ENCODE measurements at regions not wholly inside any gene's neighbourhood (a gene's known extent, or its start where the extent isn't known, plus 50 kb on each side); places are given as distances from the start of the nearest gene placed in this dataset.

DNA sequence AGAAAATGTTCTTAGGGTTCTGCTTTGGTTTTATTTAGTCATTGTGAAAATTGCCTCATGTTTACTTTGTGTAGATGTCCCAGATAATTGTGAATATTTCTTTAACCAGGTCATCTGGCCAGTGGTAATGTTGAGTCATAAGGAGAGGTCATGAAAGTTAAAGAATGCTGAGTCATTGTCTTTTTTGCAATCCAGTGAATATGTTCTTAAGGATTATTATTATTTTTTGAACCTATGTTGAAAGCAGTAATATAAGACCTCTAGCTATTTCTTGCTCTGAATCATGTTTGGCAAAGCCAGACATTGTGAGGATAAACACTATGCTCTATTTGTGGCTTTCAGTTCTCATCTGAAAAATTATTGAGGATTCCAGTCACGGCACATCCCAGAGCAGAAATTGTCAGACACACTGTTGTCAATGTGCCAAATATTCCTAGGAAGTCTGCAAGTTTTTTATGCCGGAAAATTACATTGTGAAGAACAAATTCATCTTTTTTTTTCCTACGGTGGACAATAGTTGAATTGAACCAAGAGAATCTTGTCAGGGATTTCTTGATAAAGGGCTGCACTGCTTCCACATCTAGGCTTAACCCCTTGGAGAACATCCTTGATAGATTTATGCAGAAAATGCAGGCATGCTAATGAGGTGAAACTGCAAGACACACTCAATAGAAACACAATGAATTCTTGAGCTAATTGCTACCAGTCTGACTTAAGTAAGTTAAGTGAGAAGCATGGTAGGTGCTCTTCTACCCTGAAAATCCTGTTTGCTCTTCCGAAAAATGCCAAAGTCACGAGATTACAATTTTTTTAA is 369.6 kb downstream of the ATP23 start:
- no peaks in the 10 kb centered on the region for H3K36me3 ChIP-seq (ENCODE audit: control insufficient read depth in 2 of 2, extremely low read depth in 1 of 2, insufficient read depth in 1 of 2, low read length in 1 of 2)
- POLR2A ChIA-PET, result no interaction called here
- Mint-ChIP-seq H3K27me3 (peaks cover 1 to 9% of the 10 kb centered on the region in 2 donors), H3K4me3 (no peak overlapping the region), H3K4me1 (no peaks in the 10 kb centered on the region), H3K27ac (no peak overlapping the region), H3K9me3 (peaks cover 0 to 7% (median 5%) of the 10 kb centered on the region in 3 donors), H3K36me3 (no peaks in the 10 kb centered on the region)
- H3K27ac ChIP-seq (ENCODE audit: low read length), result no peak overlapping the region
- H3K9me3 ChIP-seq, result no peaks in the 10 kb centered on the region
- ATAC-seq (replicated peaks in 1 of 4) (no peak), DNase-seq (no peak)
- WGBS (ENCODE audit: insufficient coverage), result 80% methylated on average over 3 of the region's 5 CpGs
- no peaks in the 10 kb centered on the region for H3K27me3 ChIP-seq (replicated peaks in 1 of 2; ENCODE audit: control insufficient read depth in 2 of 2, extremely low read depth in 1 of 2, insufficient read depth in 2 of 2, low read length in 1 of 2)
- CTCF ChIA-PET, result interaction anchor here in 1 of 2 donors (0.6 kb wide), 1 partner anchor 30 kb away, joined by 3 read pairs; no protein-coding TSS in a partner anchor
- H3K4me3 ChIP-seq (ENCODE audit: control insufficient read depth in 1 of 2, extremely low read depth in 1 of 2, low read length in 1 of 2), result no peak overlapping the region
- H3K4me1 ChIP-seq (ENCODE audit: control insufficient read depth in 1 of 2, extremely low read depth in 1 of 2, insufficient read depth in 2 of 2, low read length in 2 of 2), result no peaks in the 10 kb centered on the region

DNA sequence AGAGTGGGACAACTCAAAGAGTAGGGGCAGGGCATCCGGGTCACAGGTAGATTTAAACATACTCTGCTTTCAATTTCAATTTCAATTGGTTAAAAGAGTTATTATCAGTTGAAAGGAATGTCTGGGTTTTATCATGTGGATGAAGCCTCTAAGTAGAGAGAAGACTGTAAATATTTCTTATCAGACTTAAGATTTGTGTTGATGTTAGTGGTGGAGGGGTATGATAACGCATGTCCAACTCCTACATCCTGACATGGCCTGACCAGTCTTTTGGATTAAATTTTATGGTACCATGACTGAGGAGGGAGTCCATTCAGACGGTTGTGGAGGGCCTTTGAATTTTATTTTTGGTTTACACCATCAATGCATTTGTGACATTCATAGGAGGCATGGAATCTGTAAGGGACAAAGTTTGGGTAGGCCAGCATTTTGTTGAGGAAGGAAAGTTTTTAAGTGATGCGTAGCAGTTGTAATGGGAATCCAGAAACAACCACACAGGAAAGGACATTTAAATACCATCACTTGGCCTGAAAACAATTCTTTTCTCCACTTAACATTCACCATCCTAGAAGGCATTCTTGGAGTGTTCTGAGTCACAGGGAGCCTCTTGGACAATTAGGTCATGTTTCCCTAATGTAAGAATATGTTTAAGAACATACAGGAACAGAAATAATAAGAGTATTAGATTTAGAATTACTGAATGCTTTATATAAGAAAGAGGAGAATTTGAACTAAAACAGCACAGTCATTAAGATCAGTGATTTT is 371.9 kb downstream of the ATP23 start:
- WGBS (ENCODE audit: insufficient coverage), result 80% methylated on average over 2 of the region's 4 CpGs
- DNase-seq, result no peak

GRCh38 chr12:58314610-58315009 is 373.2 kb downstream of the ATP23 start:
- no peak overlapping the region for H3K4me3 Mint-ChIP-seq
- ATAC-seq (replicated peaks in 1 of 4), result no peak
- no peaks in the 10 kb centered on the region for H3K36me3 Mint-ChIP-seq
- no peak overlapping the region for H3K27ac Mint-ChIP-seq
- H3K36me3 ChIP-seq (ENCODE audit: control insufficient read depth in 2 of 2, extremely low read depth in 1 of 2, insufficient read depth in 1 of 2, low read length in 1 of 2), result no peaks in the 10 kb centered on the region
- POLR2A ChIA-PET, result no interaction called here
- CTCF ChIA-PET, result no interaction called here
- peaks cover 7 to 16% (median 7%) of the 10 kb centered on the region in 3 donors for H3K9me3 Mint-ChIP-seq
- no peak overlapping the region for H3K27ac ChIP-seq (ENCODE audit: low read length)
- no peaks in the 10 kb centered on the region for H3K4me1 Mint-ChIP-seq
- peaks cover 4 to 18% of the 10 kb centered on the region in 2 donors for H3K27me3 Mint-ChIP-seq
- DNase-seq, result no peak
- no peaks in the 10 kb centered on the region for H3K4me1 ChIP-seq (ENCODE audit: control insufficient read depth in 1 of 2, extremely low read depth in 1 of 2, insufficient read depth in 2 of 2, low read length in 2 of 2)
- 86% methylated on average over 3 of the region's 5 CpGs for WGBS (ENCODE audit: insufficient coverage)
- no peaks in the 10 kb centered on the region for H3K27me3 ChIP-seq (replicated peaks in 1 of 2; ENCODE audit: control insufficient read depth in 2 of 2, extremely low read depth in 1 of 2, insufficient read depth in 2 of 2, low read length in 1 of 2)
- no peaks in the 10 kb centered on the region for H3K9me3 ChIP-seq
- no peak overlapping the region for H3K4me3 ChIP-seq (ENCODE audit: control insufficient read depth in 1 of 2, extremely low read depth in 1 of 2, low read length in 1 of 2)

More for the DNA sequence above, 371.9 kb downstream of the ATP23 start:
- H3K4me1 ChIP-seq (ENCODE audit: control insufficient read depth in 1 of 2, extremely low read depth in 1 of 2, insufficient read depth in 2 of 2, low read length in 2 of 2), result no peaks in the 10 kb centered on the region
- ChIA-PET POLR2A (no interaction called here), CTCF (no interaction called here)
- H3K27me3 ChIP-seq (replicated peaks in 1 of 2; ENCODE audit: control insufficient read depth in 2 of 2, extremely low read depth in 1 of 2, insufficient read depth in 2 of 2, low read length in 1 of 2), result no peaks in the 10 kb centered on the region
- Mint-ChIP-seq H3K9me3 (peaks cover 0 to 8% (median 3%) of the 10 kb centered on the region in 3 donors), H3K27me3 (peaks cover 4 to 18% of the 10 kb centered on the region in 2 donors), H3K4me3 (no peak overlapping the region), H3K27ac (no peak overlapping the region), H3K36me3 (no peaks in the 10 kb centered on the region), H3K4me1 (no peaks in the 10 kb centered on the region)
- ATAC-seq (replicated peaks in 1 of 4), result no peak
- no peaks in the 10 kb centered on the region for H3K36me3 ChIP-seq (ENCODE audit: control insufficient read depth in 2 of 2, extremely low read depth in 1 of 2, insufficient read depth in 1 of 2, low read length in 1 of 2)
- H3K4me3 ChIP-seq (ENCODE audit: control insufficient read depth in 1 of 2, extremely low read depth in 1 of 2, low read length in 1 of 2), result no peak overlapping the region
- no peaks in the 10 kb centered on the region for H3K9me3 ChIP-seq
- no peak overlapping the region for H3K27ac ChIP-seq (ENCODE audit: low read length)

- ATAC-seq (replicated peaks in 1 of 4) (no peak), DNase-seq (no peak)
- no CpG with 5 or more reads among the region's 2 CpGs for WGBS (ENCODE audit: insufficient coverage)
- no peaks in the 10 kb centered on the region for H3K36me3 ChIP-seq (ENCODE audit: control insufficient read depth in 2 of 2, extremely low read depth in 1 of 2, insufficient read depth in 1 of 2, low read length in 1 of 2)
- no peaks in the 10 kb centered on the region for H3K36me3 Mint-ChIP-seq
- H3K4me1 Mint-ChIP-seq, result no peaks in the 10 kb centered on the region
- H3K27me3 ChIP-seq (replicated peaks in 1 of 2; ENCODE audit: control insufficient read depth in 2 of 2, extremely low read depth in 1 of 2, insufficient read depth in 2 of 2, low read length in 1 of 2), result no peaks in the 10 kb centered on the region
- no peak overlapping the region for H3K27ac ChIP-seq (ENCODE audit: low read length)
- no peaks in the 10 kb centered on the region for H3K4me1 ChIP-seq (ENCODE audit: control insufficient read depth in 1 of 2, extremely low read depth in 1 of 2, insufficient read depth in 2 of 2, low read length in 2 of 2)
- no peak overlapping the region for H3K27ac Mint-ChIP-seq
- CTCF ChIA-PET, result no interaction called here
- H3K4me3 ChIP-seq (ENCODE audit: control insufficient read depth in 1 of 2, extremely low read depth in 1 of 2, low read length in 1 of 2), result no peak overlapping the region
- peaks cover 4 to 19% of the 10 kb centered on the region in 2 donors for H3K27me3 Mint-ChIP-seq
- no peaks in the 10 kb centered on the region for H3K9me3 ChIP-seq
- peaks cover 7 to 16% (median 7%) of the 10 kb centered on the region in 3 donors for H3K9me3 Mint-ChIP-seq
- POLR2A ChIA-PET, result no interaction called here
- H3K4me3 Mint-ChIP-seq, result no peak overlapping the region
Observed at GRCh38 chr12:58316926-58317325, 375.6 kb downstream of the ATP23 start.

DNA sequence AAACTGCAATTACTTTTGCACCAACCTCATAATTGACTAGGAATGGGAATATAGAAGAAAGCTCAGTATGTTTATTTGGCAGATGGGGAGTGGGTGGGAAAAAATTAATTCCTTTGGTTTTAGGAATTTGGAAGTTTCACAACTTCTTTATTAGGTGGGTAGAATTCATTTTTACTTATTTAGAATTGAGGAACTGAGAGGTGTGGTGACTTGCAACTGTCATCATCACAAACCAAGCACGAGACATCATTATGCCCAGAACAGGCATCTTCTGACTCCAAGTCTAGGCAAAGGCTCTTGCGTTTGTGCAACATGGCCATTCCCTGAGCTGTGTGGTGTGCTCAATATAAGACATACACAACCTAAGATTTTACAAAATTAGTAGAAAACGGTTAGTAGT is 380.0 kb downstream of the ATP23 start:
- Mint-ChIP-seq H3K9me3 (peaks cover 7 to 14% (median 7%) of the 10 kb centered on the region in 3 donors), H3K4me1 (no peaks in the 10 kb centered on the region), H3K4me3 (no peak overlapping the region), H3K27me3 (peaks cover 3 to 15% of the 10 kb centered on the region in 2 donors), H3K36me3 (no peaks in the 10 kb centered on the region), H3K27ac (no peak overlapping the region)
- WGBS (ENCODE audit: insufficient coverage), result no CpG with 5 or more reads among the region's 3 CpGs
- ATAC-seq (replicated peaks in 1 of 4) (no peak), DNase-seq (no peak)
- ChIA-PET CTCF (no interaction called here), POLR2A (no interaction called here)
- Histone ChIP-seq H3K9me3 (no peaks in the 10 kb centered on the region), H3K4me3 (ENCODE audit: control insufficient read depth in 1 of 2, extremely low read depth in 1 of 2, low read length in 1 of 2) (no peak overlapping the region), H3K4me1 (ENCODE audit: control insufficient read depth in 1 of 2, extremely low read depth in 1 of 2, insufficient read depth in 2 of 2, low read length in 2 of 2) (no peaks in the 10 kb centered on the region), H3K27ac (ENCODE audit: low read length) (no peak overlapping the region), H3K36me3 (ENCODE audit: control insufficient read depth in 2 of 2, extremely low read depth in 1 of 2, insufficient read depth in 1 of 2, low read length in 1 of 2) (no peaks in the 10 kb centered on the region), H3K27me3 (replicated peaks in 1 of 2; ENCODE audit: control insufficient read depth in 2 of 2, extremely low read depth in 1 of 2, insufficient read depth in 2 of 2, low read length in 1 of 2) (no peaks in the 10 kb centered on the region)

DNA sequence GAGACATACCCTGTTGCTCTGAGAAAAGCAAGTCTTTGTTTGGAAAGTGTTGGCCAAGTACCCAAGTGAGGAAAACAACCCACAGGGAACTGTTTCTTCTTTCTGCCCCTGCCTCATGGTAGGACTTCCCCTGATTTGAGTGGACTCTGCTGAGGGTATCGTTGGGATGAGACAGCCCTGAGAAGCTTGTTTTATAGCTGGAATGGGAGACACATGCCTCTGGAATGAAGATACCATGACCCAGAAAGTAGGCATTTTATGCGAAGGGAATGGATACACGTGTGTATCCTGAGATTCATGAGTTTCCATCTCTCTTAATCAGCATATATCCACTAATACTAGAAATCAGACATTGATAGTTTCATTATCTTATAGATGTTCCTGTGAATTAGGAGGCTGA is 382.3 kb downstream of the ATP23 start:
- Mint-ChIP-seq H3K36me3 (no peaks in the 10 kb centered on the region), H3K9me3 (peaks cover 3 to 8% (median 7%) of the 10 kb centered on the region in 3 donors), H3K4me1 (no peaks in the 10 kb centered on the region), H3K27ac (no peak overlapping the region), H3K27me3 (peaks cover 0 to 8% of the 10 kb centered on the region in 2 donors), H3K4me3 (no peak overlapping the region)
- no peaks in the 10 kb centered on the region for H3K4me1 ChIP-seq (ENCODE audit: control insufficient read depth in 1 of 2, extremely low read depth in 1 of 2, insufficient read depth in 2 of 2, low read length in 2 of 2)
- ChIA-PET CTCF (no interaction called here), POLR2A (no interaction called here)
- DNase-seq (no peak), ATAC-seq (replicated peaks in 1 of 4) (no peak)
- no peaks in the 10 kb centered on the region for H3K36me3 ChIP-seq (ENCODE audit: control insufficient read depth in 2 of 2, extremely low read depth in 1 of 2, insufficient read depth in 1 of 2, low read length in 1 of 2)
- H3K27ac ChIP-seq (ENCODE audit: low read length), result no peak overlapping the region
- no peak overlapping the region for H3K4me3 ChIP-seq (ENCODE audit: control insufficient read depth in 1 of 2, extremely low read depth in 1 of 2, low read length in 1 of 2)
- no peaks in the 10 kb centered on the region for H3K27me3 ChIP-seq (replicated peaks in 1 of 2; ENCODE audit: control insufficient read depth in 2 of 2, extremely low read depth in 1 of 2, insufficient read depth in 2 of 2, low read length in 1 of 2)
- WGBS (ENCODE audit: insufficient coverage), result no CpG with 5 or more reads among the region's 3 CpGs
- no peaks in the 10 kb centered on the region for H3K9me3 ChIP-seq
